ENCODE measurements at regions not wholly inside any gene's neighbourhood (a gene's known extent, or its start where the extent isn't known, plus 50 kb on each side); places are given as distances from the start of the nearest gene placed in this dataset.
"Not testable (repeated sequence)": the region's sequence is repeated elsewhere in the genome, so short reads cannot be mapped to it uniquely, and the experiment has no call there.

GRCh38 chr9:25017779-25018178 lies 472.1 kb upstream of the IZUMO3 start:
- DNase-seq, result no peak

GRCh38 chr9:25010027-25010662 lies 464.4 kb upstream of the IZUMO3 start:
- DNase-seq, result no peak

GRCh38 chr9:25003686-25004085 lies 458.0 kb upstream of the IZUMO3 start:
- no peak for DNase-seq

GRCh38 chr9:24986331-24986730 lies 440.6 kb upstream of the IZUMO3 start:
- no peak for DNase-seq

GRCh38 chr9:24970780-24971179 lies 425.1 kb upstream of the IZUMO3 start:
- not testable (repeated sequence) for DNase-seq

GRCh38 chr9:24961762-24962161 lies 416.1 kb upstream of the IZUMO3 start:
- DNase-seq, result no peak

- DNase-seq, result no peak
These were observed 407.4 kb upstream of the IZUMO3 start for GRCh38 chr9:24953070-24953469.

- DNase-seq, result no peak
These were observed 393.6 kb upstream of the IZUMO3 start for GRCh38 chr9:24939109-24939850.

GRCh38 chr9:24936117-24936516 lies 390.4 kb upstream of the IZUMO3 start:
- no peak for DNase-seq

GRCh38 chr9:24932785-24933184 lies 387.1 kb upstream of the IZUMO3 start:
- no peak for DNase-seq

- DNase-seq, result no peak
These were observed 386.2 kb upstream of the IZUMO3 start for GRCh38 chr9:24931894-24932293.

GRCh38 chr9:24912767-24913166 lies 367.1 kb upstream of the IZUMO3 start:
- no peak for DNase-seq

- no peak for DNase-seq
These were observed 355.6 kb upstream of the IZUMO3 start for GRCh38 chr9:24901319-24901718.

GRCh38 chr9:24900179-24900578 lies 354.5 kb upstream of the IZUMO3 start:
- DNase-seq, result no peak

GRCh38 chr9:24899463-24899862 lies 353.8 kb upstream of the IZUMO3 start:
- DNase-seq, result no peak

GRCh38 chr9:24897826-24898225 lies 352.1 kb upstream of the IZUMO3 start:
- DNase-seq, result no peak

GRCh38 chr9:24881361-24881760 lies 335.7 kb upstream of the IZUMO3 start:
- no peak for DNase-seq

GRCh38 chr9:24879591-24879990 lies 333.9 kb upstream of the IZUMO3 start:
- no peak for DNase-seq

GRCh38 chr9:24856601-24857000 lies 310.9 kb upstream of the IZUMO3 start:
- not testable (repeated sequence) for DNase-seq

GRCh38 chr9:24846248-24846912 lies 300.7 kb upstream of the IZUMO3 start:
- DNase-seq, result no peak

- no peak for DNase-seq
These were observed 298.5 kb upstream of the IZUMO3 start for GRCh38 chr9:24844217-24844616.

- DNase-seq, result no peak
These were observed 296.3 kb upstream of the IZUMO3 start for GRCh38 chr9:24841993-24842392.

GRCh38 chr9:24832307-24832706 lies 286.6 kb upstream of the IZUMO3 start:
- DNase-seq, result peak; percentile 16

GRCh38 chr9:24828687-24829086 lies 283.0 kb upstream of the IZUMO3 start:
- DNase-seq, result no peak
